ENCODE measurements at regions not wholly inside any gene's neighbourhood (a gene's known extent, or its start where the extent isn't known, plus 50 kb on each side); places are given as distances from the start of the nearest gene placed in this dataset.
"Not testable (repeated sequence)": the region's sequence is repeated elsewhere in the genome, so short reads cannot be mapped to it uniquely, and the experiment has no call there.

GRCh38 chr3:19825193-19825592, 108.8 kb downstream of the EFHB start:
- Histone ChIP-seq H3K27me3 (no peaks in the 10 kb centered on the region), H3K4me3 (replicated peaks in 1 of 3) (no peak overlapping the region), H3K9me3 (no peaks in the 10 kb centered on the region), H3K27ac (no peak overlapping the region), H3K36me3 (no peaks in the 10 kb centered on the region), H3K4me1 (no peaks in the 10 kb centered on the region)
- 71 to 88% methylated on average over 1 of the region's 1 CpG for WGBS, 2 donors
- no peak for TF ChIP-seq CTCF (IDR thresholded peaks at IDR 0.05)
- no peak for TF ChIP-seq POLR2A (IDR thresholded peaks at IDR 0.05)
- intact Hi-C loops (cut with DNase I), result no loop called here
- DNase-seq, result no peak

- H3K36me3 ChIP-seq, result no peaks in the 10 kb centered on the region
- 75 to 93% methylated on average over 2 to 4 of the region's 4 CpGs for WGBS, 2 donors
Measured at GRCh38 chr3:19822805-19823204, 111.2 kb downstream of the EFHB start.

GRCh38 chr3:19816631-19817030, 117.4 kb downstream of the EFHB start:
- Histone ChIP-seq H3K27ac (no peak overlapping the region), H3K27me3 (no peaks in the 10 kb centered on the region), H3K9me3 (no peaks in the 10 kb centered on the region), H3K4me1 (no peaks in the 10 kb centered on the region), H3K36me3 (no peaks in the 10 kb centered on the region), H3K4me3 (replicated peaks in 1 of 3) (no peak overlapping the region)
- intact Hi-C loops (cut with DNase I), result no loop called here
- no peak for DNase-seq
- TF ChIP-seq POLR2A (IDR thresholded peaks at IDR 0.05) (no peak), CTCF (IDR thresholded peaks at IDR 0.05) (no peak)
- 38 to 41% methylated on average over 1 of the region's 1 CpG for WGBS, 2 donors

More at GRCh38 chr3:19822805-19823204, 111.2 kb downstream of the EFHB start:
- Histone ChIP-seq H3K9me3 (no peaks in the 10 kb centered on the region), H3K27me3 (no peaks in the 10 kb centered on the region), H3K4me3 (replicated peaks in 1 of 3) (no peak overlapping the region), H3K4me1 (no peaks in the 10 kb centered on the region), H3K27ac (no peak overlapping the region)
- no peak for DNase-seq
- TF ChIP-seq POLR2A (IDR thresholded peaks at IDR 0.05) (no peak), CTCF (IDR thresholded peaks at IDR 0.05) (no peak)
- intact Hi-C loops (cut with DNase I), result no loop called here

GRCh38 chr3:19815805-19816204, 118.2 kb downstream of the EFHB start:
- no peak for TF ChIP-seq CTCF (IDR thresholded peaks at IDR 0.05)
- TF ChIP-seq POLR2A (IDR thresholded peaks at IDR 0.05), result no peak
- H3K4me1 ChIP-seq, result no peaks in the 10 kb centered on the region
- 83 to 86% methylated on average over 1 of the region's 1 CpG for WGBS, 2 donors
- no peak overlapping the region for H3K4me3 ChIP-seq (replicated peaks in 1 of 3)
- no peaks in the 10 kb centered on the region for H3K9me3 ChIP-seq
- intact Hi-C loops (cut with DNase I), result no loop called here
- no peaks in the 10 kb centered on the region for H3K36me3 ChIP-seq
- H3K27ac ChIP-seq, result no peak overlapping the region
- DNase-seq, result no peak
- no peaks in the 10 kb centered on the region for H3K27me3 ChIP-seq

GRCh38 chr3:19813743-19814142, 120.3 kb downstream of the EFHB start:
- intact Hi-C loops (cut with DNase I); DNase-seq; H3K4me3 ChIP-seq (replicated peaks in 1 of 3); H3K27me3 ChIP-seq; H3K4me1 ChIP-seq; H3K36me3 ChIP-seq; H3K27ac ChIP-seq; H3K9me3 ChIP-seq: not testable (repeated sequence)
- WGBS, 2 donors, result 89 to 92% methylated on average over 7 of the region's 7 CpGs

GRCh38 chr3:19811689-19812088, 122.3 kb downstream of the EFHB start:
- H3K9me3 ChIP-seq, result no peaks in the 10 kb centered on the region
- no peak for DNase-seq
- no peak overlapping the region for H3K27ac ChIP-seq
- TF ChIP-seq POLR2A (IDR thresholded peaks at IDR 0.05), result no peak
- no peak for TF ChIP-seq CTCF (IDR thresholded peaks at IDR 0.05)
- WGBS, 2 donors, result 47 to 51% methylated on average over 3 of the region's 3 CpGs
- H3K27me3 ChIP-seq, result no peaks in the 10 kb centered on the region
- H3K4me1 ChIP-seq, result no peaks in the 10 kb centered on the region
- no peaks in the 10 kb centered on the region for H3K36me3 ChIP-seq
- H3K4me3 ChIP-seq (replicated peaks in 1 of 3), result no peak overlapping the region
- intact Hi-C loops (cut with DNase I), result no loop called here
